ENCODE measurements at regions not wholly inside any gene's neighbourhood (a gene's known extent, or its start where the extent isn't known, plus 50 kb on each side); places are given as distances from the start of the nearest gene placed in this dataset.
A peak's percentile ranks its signal among the peaks of the same experiment; 100 is the strongest.
"Not testable (repeated sequence)": the region's sequence is repeated elsewhere in the genome, so short reads cannot be mapped to it uniquely, and the experiment has no call there.

- DNase-seq (ENCODE audit: low spot score); FAIRE-seq: not testable (repeated sequence)
These were observed 90.1 kb upstream of the GRIN2A start for GRCh38 chr16:10272250-10272854.

GRCh38 chr16:10275214-10275996 is 93.2 kb upstream of the GRIN2A start:
- FAIRE-seq; DNase-seq (ENCODE audit: low spot score): not testable (repeated sequence)

DNA sequence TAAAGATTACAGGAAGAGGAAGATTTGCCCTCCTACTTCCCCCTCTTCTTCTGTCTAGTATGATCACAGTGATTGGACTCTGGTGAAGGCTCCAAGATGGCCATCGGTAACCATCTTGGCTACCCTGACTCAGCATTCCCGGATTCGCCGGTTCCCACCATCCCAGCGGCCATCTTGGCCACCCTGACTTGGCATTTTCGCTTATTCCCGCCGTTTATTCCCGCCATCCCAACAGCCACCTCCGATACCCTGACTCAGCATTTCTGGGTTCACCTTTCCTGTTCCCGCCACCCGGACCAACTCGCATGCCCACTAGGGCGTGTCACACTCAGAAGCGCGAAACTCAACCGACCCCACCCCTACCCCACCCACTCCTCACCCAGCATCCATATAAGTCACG is 95.4 kb upstream of the GRIN2A start:
- FAIRE-seq = no peak
- no peak for DNase-seq (ENCODE audit: low spot score)

- FAIRE-seq = no peak
- DNase-seq (ENCODE audit: low spot score) = no peak
These were observed 98.3 kb upstream of the GRIN2A start for GRCh38 chr16:10280262-10281170.

- no peak for FAIRE-seq
- DNase-seq (ENCODE audit: low spot score) = no peak
These were observed 100.1 kb upstream of the GRIN2A start for GRCh38 chr16:10282367-10282766.

- not testable (repeated sequence) for DNase-seq (ENCODE audit: low spot score); FAIRE-seq
These were observed 101.0 kb upstream of the GRIN2A start for GRCh38 chr16:10283246-10283645.

GRCh38 chr16:10290467-10291105 is 95.3 kb upstream of the ATF7IP2 start:
- DNase-seq (ENCODE audit: low spot score); FAIRE-seq: not testable (repeated sequence)

DNA sequence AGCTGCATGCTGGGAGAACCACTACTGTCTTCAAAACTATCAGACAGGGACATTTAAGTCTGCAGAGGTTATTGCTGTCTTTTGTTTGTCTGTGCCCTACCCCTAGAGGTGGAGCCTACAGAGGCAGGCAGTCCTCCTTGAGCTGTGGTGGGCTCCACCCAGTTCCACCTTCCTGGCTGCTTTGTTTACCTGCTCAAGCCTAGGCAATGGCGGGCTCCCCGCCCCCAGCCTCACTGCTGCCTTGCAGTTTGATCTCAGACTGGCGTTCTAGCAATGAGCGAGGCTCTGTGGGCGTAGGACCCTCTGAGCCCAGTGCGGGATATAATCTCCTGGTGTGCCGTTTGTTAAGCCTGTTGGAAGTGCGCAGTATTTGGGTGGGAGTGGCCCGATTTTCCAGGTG is 93.7 kb upstream of the ATF7IP2 start:
- DNase-seq (ENCODE audit: low spot score); FAIRE-seq: not testable (repeated sequence)

GRCh38 chr16:10292976-10293375 is 92.9 kb upstream of the ATF7IP2 start:
- not testable (repeated sequence) for FAIRE-seq; DNase-seq (ENCODE audit: low spot score)

DNA sequence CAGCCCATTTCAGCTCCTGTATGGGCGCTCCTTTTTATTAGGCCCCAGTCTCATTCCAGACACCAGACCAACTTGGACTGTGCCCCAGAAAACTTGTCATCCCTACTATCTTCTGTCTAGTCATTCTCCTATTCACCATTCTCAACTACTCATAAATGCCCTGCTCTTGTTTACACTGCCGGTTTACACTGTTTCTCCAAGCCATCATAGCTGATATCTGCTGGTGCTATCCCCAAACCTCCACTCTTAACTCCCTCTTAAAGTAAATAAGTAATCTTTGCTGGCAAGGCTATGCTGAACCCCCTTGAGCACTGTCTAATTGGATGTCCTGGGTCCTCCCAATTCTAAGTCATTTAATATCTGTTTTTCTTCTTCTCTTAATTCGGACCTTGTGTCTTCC is 91.7 kb upstream of the ATF7IP2 start:
- not testable (repeated sequence) for DNase-seq (ENCODE audit: low spot score); FAIRE-seq

DNA sequence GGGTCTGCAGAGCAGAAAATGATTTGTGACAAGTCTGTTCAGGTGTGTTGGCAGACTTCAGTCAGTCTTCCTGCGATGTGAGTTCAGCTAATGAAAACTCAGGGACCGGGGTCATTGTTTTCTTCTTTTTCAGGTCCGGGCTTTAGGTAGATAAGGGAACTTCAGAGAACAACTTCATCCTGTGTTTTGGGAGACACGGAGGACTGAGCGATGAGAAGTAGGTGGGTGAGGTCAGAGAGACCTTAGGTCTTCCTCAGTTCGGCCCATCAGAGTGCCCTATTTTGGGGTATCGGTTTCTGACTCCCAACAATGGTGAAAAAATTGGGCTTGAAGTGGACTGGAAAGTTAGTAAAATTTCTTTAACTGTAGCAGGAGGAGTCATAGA is 88.9 kb upstream of the ATF7IP2 start:
- no peak for DNase-seq (ENCODE audit: low spot score)
- no peak for FAIRE-seq

DNA sequence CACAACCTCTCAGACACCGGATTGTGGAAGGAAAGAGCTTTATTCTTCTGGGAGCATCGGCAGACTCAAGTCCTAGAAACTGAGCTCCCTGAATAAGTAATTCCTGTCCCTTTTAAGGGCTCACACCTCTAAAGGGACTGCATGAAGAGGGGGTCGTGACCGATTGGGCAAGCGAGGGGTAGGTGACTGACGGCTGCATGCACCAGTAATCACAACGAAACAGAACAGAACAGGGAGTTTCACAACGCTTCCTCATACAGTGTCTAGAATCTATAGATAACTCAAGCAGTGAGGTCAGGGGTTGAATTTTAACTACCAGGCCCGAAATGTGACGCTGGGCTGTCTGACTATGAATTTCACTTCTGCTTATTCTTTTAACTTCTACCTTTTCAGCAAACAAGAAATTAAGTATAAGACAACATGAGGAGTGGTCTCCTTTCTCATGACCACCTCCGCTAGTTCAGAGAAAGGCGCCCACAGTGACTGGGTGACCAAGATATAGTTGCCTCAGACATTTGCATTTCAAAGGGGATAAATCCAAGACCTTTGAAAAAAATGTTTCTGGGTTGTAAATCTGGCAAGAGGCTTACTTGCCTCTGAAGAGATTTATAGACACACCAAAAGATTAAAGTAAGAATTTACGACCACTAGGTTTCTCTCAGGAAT is 88.4 kb upstream of the ATF7IP2 start:
- no peak for DNase-seq (ENCODE audit: low spot score)
- no peak for FAIRE-seq

GRCh38 chr16:10300905-10301304 is 85.0 kb upstream of the ATF7IP2 start:
- no peak for DNase-seq (ENCODE audit: low spot score)
- FAIRE-seq = no peak

DNA sequence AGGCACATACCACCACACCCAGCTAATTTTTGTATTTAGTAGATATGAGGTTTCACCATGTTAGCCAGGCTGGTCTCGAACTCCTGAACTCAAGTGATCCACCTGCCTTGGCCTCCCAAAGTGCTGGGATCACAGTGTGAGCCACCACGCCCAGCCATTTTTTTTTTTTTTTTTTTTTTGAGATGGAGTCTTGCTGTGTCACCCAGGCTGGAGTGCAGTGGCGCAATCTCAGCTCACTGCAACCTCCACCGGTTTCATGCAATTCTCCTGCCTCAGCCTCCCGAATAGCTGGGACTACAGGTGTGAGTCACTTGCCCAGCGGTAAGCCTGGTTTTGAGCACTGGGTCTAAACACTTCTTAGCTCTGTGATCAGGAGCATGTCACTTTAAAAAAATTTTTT is 84.3 kb upstream of the ATF7IP2 start:
- not testable (repeated sequence) for FAIRE-seq

GRCh38 chr16:10305912-10306311 is 79.9 kb upstream of the ATF7IP2 start:
- no peak for FAIRE-seq

More for the DNA sequence above, 84.3 kb upstream of the ATF7IP2 start:
- DNase-seq (ENCODE audit: low spot score) = not testable (repeated sequence)

GRCh38 chr16:10308305-10309193 is 77.3 kb upstream of the ATF7IP2 start:
- FAIRE-seq = no peak
- DNase-seq (ENCODE audit: low spot score) = peak; percentile 10

More at GRCh38 chr16:10305912-10306311, 79.9 kb upstream of the ATF7IP2 start:
- no peak for DNase-seq (ENCODE audit: low spot score)

DNA sequence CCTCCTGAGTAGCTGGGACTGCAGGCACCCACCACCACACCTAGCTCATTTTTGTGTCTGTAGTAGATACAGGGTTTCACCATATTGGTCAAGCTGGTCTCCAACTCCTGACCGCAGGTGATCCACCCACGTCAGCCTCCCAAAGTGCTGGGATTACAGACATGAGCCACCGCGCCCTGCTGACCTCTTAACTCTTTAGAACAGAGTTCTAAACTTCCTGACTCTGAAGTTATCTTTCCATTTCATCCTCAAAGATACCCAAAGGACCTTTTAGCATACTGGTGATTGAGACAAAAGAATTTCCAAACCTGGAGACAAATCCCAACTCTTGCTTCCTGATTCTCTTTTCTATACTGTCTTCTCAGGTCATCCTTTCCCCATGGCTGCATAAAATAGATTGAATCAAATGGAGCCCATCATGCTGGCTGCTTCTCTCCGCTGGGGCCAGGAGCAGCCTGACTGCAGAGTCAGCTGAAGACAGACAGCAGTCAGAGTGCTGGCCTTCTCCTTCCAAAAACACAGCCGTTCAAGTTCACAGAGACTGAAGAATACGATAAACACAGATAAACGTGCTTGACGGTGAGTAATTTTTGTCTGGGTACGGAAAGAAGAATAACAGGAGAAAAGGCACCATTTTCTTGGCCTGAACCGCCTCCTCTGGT is 76.5 kb upstream of the ATF7IP2 start:
- no peak for DNase-seq (ENCODE audit: low spot score)
- FAIRE-seq = no peak

DNA sequence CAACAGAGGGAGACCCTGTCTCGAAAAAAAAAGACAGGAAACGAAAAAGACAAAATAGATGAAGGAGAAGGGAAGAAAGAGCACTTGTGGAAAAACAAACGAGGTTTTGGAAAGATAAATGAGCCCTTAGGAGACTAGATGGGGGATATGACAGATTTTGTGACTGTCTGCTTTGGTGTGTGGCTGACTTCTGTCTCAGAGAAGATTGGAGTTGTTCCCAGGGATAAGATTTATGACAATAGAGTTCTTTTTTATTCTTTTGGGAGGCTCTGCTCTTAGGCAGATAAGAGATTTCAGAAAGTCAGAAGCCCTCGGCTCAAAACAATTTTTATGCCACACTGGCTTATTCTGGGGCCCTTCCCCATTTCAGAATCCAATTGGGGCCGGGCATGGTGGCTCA is 73.9 kb upstream of the ATF7IP2 start:
- no peak for FAIRE-seq
- DNase-seq (ENCODE audit: low spot score) = no peak

Measured in urothelium cell line (cell line).